ENCODE measurements at regions not wholly inside any gene's neighbourhood (a gene's known extent, or its start where the extent isn't known, plus 50 kb on each side); places are given as distances from the start of the nearest gene placed in this dataset.

GRCh38 chrX:83984961-83985360 lies 124.0 kb downstream of the CYLC1 start:
- TF ChIP-seq EZH2 (IDR thresholded peaks at IDR 0.05; ENCODE audit: low read depth, unreplicated experiment) = no peak
- TF ChIP-seq CTCF (conservative IDR thresholded peaks at IDR 0.05; ENCODE audit: low read depth in 2 of 2) = peak in 1 of 2 experiments; percentile 13; a peak in 1 of 4 replicates
- no peak for TF ChIP-seq POLR2AphosphoS5 (IDR thresholded peaks at IDR 0.05; ENCODE audit: low read depth)
- TF ChIP-seq CREB1 (CRISPR knock-in tag; IDR thresholded peaks at IDR 0.05; ENCODE audit: low read depth) = no peak
- TF ChIP-seq EZH2phosphoT487 (IDR thresholded peaks at IDR 0.05; ENCODE audit: unreplicated experiment) = no peak
- TF ChIP-seq JUNB (IDR thresholded peaks at IDR 0.05; ENCODE audit: unreplicated experiment) = no peak
- no peak for TF ChIP-seq ETS1 (IDR thresholded peaks at IDR 0.05)
- no peak for TF ChIP-seq ZNF114 (CRISPR knock-in tag; IDR thresholded peaks at IDR 0.05)
- TF ChIP-seq ZNF462 (CRISPR knock-in tag; IDR thresholded peaks at IDR 0.05) = no peak
- TF ChIP-seq STAT1 (IDR thresholded peaks at IDR 0.05; ENCODE audit: unreplicated experiment) = no peak
- TF ChIP-seq REST (IDR thresholded peaks at IDR 0.05; ENCODE audit: unreplicated experiment) = no peak
- no peak for TF ChIP-seq ZNF331 (CRISPR knock-in tag; IDR thresholded peaks at IDR 0.05; ENCODE audit: low read depth)

All from GM23338 (cell line).